Peyer's patch (tissue), 4 donors: ENCODE measurements at regions not wholly inside any gene's neighbourhood (a gene's known extent, or its start where the extent isn't known, plus 50 kb on each side); places are given as distances from the start of the nearest gene placed in this dataset.
"Not testable (repeated sequence)": the region's sequence is repeated elsewhere in the genome, so short reads cannot be mapped to it uniquely, and the experiment has no call there.

Experiments
- DNase-seq, 3 donors: peaks; one replicate each; pipeline ENCODE4 v3.0.0-alpha.2; 2017 to 2019
- H3K27ac ChIP-seq, 4 donors: fragments of 200-600 bp; sonication (generic); one replicate each; pipeline ENCODE4 v1.5.1; 2016 to 2019
- H3K27me3 ChIP-seq, 2 donors: fragments of 200-600 bp; sonication (generic); one replicate each; pipeline ENCODE4 v1.5.1; 2019
- H3K36me3 ChIP-seq, 3 donors: fragments of 200-600 bp; sonication (generic); one replicate each; pipeline ENCODE4 v1.5.1; 2016 to 2019
- H3K4me1 ChIP-seq, 4 donors: fragments of 200-600 bp; sonication (generic); one replicate each; pipeline ENCODE4 v1.5.1; 2016 to 2019
- H3K4me3 ChIP-seq, 4 donors: fragments of 200-600 bp; sonication (generic); 1 replicate in 3 of 4; 2 replicates in 1 of 4; pipeline ENCODE4 v1.5.1; 2016 to 2019; ENCODE audit warnings: mild to moderate bottlenecking in 1 of 4
- H3K9me3 ChIP-seq, 4 donors: fragments of 200-600 bp; sonication (generic); one replicate each; pipeline ENCODE4 v1.5.1; 2016 to 2019; ENCODE audit warnings: mild to moderate bottlenecking in 1 of 4
- CTCF ChIP-seq, 6 experiments: fragments of 450-650 bp in 4 of 6; fragments of 200-600 bp in 2 of 6; sonication (generic) in 1 of 6; IDR thresholded peaks; one replicate each; pipeline ENCODE4 v1.5.1; 2017 to 2019; ENCODE audit warnings: antibody characterized with exemption in 6 of 6, mild to moderate bottlenecking in 3 of 6, moderate library complexity in 1 of 6
- POLR2A ChIP-seq, 2 donors: fragments of 450-650 bp; IDR thresholded peaks; one replicate each; pipeline ENCODE4 v1.5.1; 2017; ENCODE audit warnings: antibody characterized with exemption in 2 of 2, mild to moderate bottlenecking in 2 of 2, moderate library complexity in 2 of 2

GRCh38 chr2:234161932-234162331 lies 111.4 kb downstream of the SPP2 start:
- Histone ChIP-seq H3K9me3 (no peaks in the 10 kb centered on the region), H3K4me3 (no peak overlapping the region), H3K4me1 (no peaks in the 10 kb centered on the region), H3K27me3 (no peaks in the 10 kb centered on the region), H3K36me3 (no peaks in the 10 kb centered on the region), H3K27ac (no peak overlapping the region)
- TF ChIP-seq POLR2A (IDR thresholded peaks at IDR 0.05) (no peak), CTCF (IDR thresholded peaks at IDR 0.05) (no peak)
- no peak for DNase-seq

- Histone ChIP-seq H3K27me3 (no peaks in the 10 kb centered on the region), H3K4me1 (no peaks in the 10 kb centered on the region), H3K4me3 (no peak overlapping the region), H3K36me3 (no peaks in the 10 kb centered on the region), H3K27ac (no peak overlapping the region), H3K9me3 (no peaks in the 10 kb centered on the region)
- TF ChIP-seq CTCF (IDR thresholded peaks at IDR 0.05), result no peak
- no peak for TF ChIP-seq POLR2A (IDR thresholded peaks at IDR 0.05)
- no peak for DNase-seq
Observed at GRCh38 chr2:234158812-234159211, 108.3 kb downstream of the SPP2 start.

GRCh38 chr2:234157817-234158588 lies 107.5 kb downstream of the SPP2 start:
- Histone ChIP-seq H3K27me3 (no peaks in the 10 kb centered on the region), H3K4me1 (no peaks in the 10 kb centered on the region), H3K36me3 (no peaks in the 10 kb centered on the region), H3K4me3 (no peak overlapping the region), H3K27ac (no peak overlapping the region), H3K9me3 (no peaks in the 10 kb centered on the region)
- TF ChIP-seq POLR2A (IDR thresholded peaks at IDR 0.05), result no peak
- no peak for TF ChIP-seq CTCF (IDR thresholded peaks at IDR 0.05)
- DNase-seq, result no peak

GRCh38 chr2:234156326-234156725 lies 105.8 kb downstream of the SPP2 start:
- Histone ChIP-seq H3K27ac (no peak overlapping the region), H3K36me3 (no peaks in the 10 kb centered on the region), H3K9me3 (no peaks in the 10 kb centered on the region), H3K4me1 (no peaks in the 10 kb centered on the region), H3K4me3 (no peak overlapping the region), H3K27me3 (no peaks in the 10 kb centered on the region)
- DNase-seq, result no peak
- no peak for TF ChIP-seq CTCF (IDR thresholded peaks at IDR 0.05)
- no peak for TF ChIP-seq POLR2A (IDR thresholded peaks at IDR 0.05)

GRCh38 chr2:234152835-234153234 lies 102.3 kb downstream of the SPP2 start:
- H3K4me1 ChIP-seq, H3K27me3 ChIP-seq, H3K4me3 ChIP-seq, H3K27ac ChIP-seq, H3K36me3 ChIP-seq, DNase-seq, H3K9me3 ChIP-seq: not testable (repeated sequence)

GRCh38 chr2:234147335-234147861 lies 96.9 kb downstream of the SPP2 start:
- Histone ChIP-seq H3K27me3 (no peaks in the 10 kb centered on the region), H3K4me1 (peaks cover 0 to 8% (median 1%) of the 10 kb centered on the region in 4 donors), H3K27ac (no peak overlapping the region), H3K4me3 (no peak overlapping the region), H3K9me3 (no peaks in the 10 kb centered on the region), H3K36me3 (no peaks in the 10 kb centered on the region)
- no peak for DNase-seq
- TF ChIP-seq CTCF (IDR thresholded peaks at IDR 0.05) (no peak), POLR2A (IDR thresholded peaks at IDR 0.05) (no peak)
